Fibroblast of peridontal ligament (primary cell): ENCODE measurements at regions not wholly inside any gene's neighbourhood (a gene's known extent, or its start where the extent isn't known, plus 50 kb on each side); places are given as distances from the start of the nearest gene placed in this dataset.

Source experiments
- DNase-seq: peaks from one replicate; pipeline ENCODE4 v3.0.0-alpha.2; 2010; ENCODE audit errors: extremely low read depth

DNA sequence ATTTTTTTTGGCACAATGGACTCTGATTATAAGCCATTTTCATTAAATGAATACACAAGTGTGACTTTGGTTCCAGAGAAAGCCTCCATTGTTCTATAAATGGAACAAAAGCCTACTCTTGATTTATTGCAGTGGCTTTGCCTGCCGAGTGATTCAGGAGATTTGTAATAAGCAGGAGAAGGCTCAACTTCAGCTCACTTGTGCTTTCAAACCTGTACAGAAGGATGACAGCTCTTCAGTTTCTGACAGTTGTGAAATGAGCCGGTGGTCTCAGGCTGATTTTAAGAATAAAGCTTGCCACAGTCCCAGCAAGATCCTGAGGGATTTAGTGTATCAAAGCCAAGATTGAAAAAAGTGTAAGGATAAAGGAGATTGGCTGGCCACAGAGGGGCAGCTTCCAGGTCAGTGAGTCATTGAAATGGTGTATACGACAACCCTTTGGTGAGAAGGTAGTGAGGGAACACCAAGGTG is 438.8 kb upstream of the TGFBR2 start:
- DNase-seq, result no peak

GRCh38 chr3:30169487-30169886 is 436.9 kb upstream of the TGFBR2 start:
- DNase-seq, result no peak

GRCh38 chr3:30170681-30171438 is 435.5 kb upstream of the TGFBR2 start:
- no peak for DNase-seq

DNA sequence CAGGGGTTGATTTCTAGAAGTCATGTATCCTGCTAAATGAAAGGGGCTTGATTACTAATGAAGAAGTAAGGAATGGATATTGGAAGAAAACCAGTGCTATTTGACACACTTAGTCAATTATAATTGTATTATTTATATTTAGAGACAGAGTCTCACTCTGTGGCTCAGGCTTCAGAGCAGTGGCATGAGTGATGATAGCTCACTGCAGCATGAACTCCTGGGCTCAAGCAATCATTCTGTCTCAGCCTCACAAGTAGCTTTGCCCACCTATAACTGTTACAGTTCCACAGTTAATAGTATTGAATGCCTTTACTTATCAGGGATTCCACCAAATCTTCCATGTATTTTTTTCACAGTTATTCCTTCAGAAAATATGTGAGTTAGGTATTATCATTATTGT is 432.0 kb upstream of the TGFBR2 start:
- no peak for DNase-seq

DNA sequence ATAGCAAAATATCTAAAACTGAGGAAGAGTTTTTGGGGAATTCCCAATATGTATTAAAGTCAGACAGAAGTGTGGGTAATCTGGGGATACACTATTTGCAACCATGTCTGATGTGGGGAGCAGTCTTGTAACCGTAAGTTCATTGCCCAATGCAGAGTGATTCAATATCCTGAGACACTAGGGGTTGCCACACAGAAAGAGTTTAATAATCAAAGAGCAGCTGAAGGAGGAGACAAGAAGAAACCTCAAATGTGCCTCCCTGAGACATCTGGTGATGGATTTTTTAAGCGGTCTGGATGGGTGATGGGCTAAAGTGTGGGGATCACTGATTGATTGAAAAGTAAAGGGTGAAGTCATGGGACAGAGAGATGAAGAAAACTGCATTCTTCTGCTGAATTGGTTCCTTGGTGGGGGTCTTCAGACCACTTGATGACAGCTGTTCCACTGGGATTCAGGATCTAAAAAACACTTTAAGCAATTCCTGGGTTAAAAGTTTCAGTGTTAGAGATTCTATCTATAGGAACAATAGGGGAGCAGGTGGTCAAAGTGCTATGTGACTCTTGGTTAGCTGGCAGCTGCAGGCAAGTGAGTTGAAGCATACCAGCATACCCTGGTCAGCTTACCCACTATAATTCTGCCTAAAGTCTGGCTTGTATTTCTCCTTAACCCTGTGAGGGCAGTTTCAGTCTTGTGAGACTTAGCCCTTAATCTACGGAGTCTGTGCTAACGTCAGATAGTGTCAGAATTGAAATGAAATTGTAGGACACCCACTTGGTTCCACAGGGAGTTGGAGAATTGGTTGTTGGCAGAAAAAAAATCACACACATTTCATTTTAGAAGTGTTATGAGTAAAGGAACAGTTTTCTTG is 425.9 kb upstream of the TGFBR2 start:
- peak; percentile 36 for DNase-seq

DNA sequence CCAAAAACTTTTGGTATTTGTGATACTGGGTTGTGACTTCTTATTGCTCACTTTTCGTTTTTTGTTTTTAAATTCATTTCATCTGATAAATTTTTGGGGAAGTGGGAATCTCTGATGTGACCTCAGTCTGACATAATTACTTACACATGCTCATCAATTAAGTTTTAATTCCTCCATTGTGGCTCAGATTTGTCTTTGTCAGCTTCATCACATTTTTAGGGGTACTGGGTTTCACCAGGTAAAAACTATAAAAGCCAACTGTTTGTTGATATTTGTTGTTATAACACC is 425.3 kb upstream of the TGFBR2 start:
- DNase-seq, result no peak

DNA sequence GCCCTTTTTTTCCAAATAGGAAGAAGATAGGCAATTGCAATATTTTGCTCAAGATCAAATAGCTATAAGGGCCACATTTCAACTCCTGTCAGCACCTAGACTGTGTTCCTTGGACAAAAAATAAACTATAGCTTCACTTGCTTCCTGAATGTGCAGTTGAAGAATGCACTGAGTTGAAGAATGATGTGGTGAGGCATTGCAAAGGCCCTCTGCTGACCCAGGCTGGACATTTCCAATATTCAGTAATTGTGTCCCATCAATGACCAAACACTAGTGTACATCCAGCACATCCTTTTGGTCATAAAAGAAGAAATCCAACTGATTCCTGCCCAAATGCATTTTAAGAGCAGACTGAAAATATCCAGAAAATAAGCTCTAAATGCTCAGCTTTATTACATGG is 424.8 kb upstream of the TGFBR2 start:
- no peak for DNase-seq

DNA sequence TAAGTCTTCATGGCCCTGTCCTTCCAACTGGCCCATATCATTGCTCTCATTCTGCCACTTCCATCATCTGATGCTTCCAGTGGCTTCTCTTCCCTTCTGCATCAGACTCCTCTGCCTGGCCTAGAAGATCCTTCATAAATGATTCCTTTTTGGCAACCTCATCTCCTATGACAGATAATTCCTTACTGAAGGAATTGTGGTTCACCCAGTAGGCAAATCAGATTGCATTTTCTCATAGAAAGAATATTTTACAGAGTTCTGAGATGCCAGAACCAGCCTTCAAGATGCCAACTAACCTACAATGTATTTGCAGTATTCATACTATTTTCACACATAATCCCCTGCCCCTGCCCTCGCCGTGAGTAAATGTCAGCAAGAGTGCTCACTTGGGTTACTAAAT is 423.0 kb upstream of the TGFBR2 start:
- no peak for DNase-seq

GRCh38 chr3:30184091-30184810 is 422.1 kb upstream of the TGFBR2 start:
- no peak for DNase-seq

GRCh38 chr3:30185872-30186271 is 420.5 kb upstream of the TGFBR2 start:
- no peak for DNase-seq

DNA sequence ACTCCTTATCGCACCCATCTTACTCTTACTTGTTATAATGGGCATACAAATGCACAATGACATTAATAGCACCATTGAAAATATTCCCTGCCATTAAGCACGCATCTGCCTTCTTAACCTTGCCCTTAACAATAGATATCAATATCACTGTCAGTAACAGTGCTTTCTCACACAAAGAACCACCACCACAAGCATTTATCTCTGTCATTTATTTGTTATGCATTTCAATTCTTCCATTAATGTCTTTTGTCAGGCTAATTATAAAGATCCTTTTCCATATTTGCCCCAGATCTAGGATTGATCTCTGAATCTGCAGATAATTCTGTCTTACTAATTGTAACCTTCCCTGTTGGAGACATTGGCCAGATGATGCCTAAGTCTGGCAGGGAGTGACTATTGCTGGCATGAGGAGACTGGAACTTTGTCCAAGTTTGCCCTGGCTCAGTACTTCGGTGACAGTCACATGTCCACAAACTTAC is 419.6 kb upstream of the TGFBR2 start:
- no peak for DNase-seq

DNA sequence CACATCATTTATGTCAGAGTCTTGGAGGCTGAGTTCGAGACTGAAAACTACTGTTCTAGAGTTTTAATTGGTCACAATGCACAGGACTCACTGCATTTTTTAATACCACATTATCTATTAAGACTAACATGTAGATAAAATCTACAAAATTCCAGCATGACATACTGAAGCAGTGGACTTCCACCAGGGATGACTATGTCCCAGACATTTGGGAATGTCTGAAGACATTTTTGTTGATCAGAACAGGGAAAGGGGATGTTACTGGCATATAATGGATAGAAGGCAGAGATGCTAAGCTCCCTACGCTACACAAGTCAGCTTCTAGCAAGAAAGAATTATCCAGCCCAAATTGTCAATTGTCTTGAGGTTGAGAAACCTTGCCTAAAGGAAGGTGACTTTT is 419.0 kb upstream of the TGFBR2 start:
- DNase-seq, result no peak

GRCh38 chr3:30188713-30189112 is 417.7 kb upstream of the TGFBR2 start:
- DNase-seq, result no peak

DNA sequence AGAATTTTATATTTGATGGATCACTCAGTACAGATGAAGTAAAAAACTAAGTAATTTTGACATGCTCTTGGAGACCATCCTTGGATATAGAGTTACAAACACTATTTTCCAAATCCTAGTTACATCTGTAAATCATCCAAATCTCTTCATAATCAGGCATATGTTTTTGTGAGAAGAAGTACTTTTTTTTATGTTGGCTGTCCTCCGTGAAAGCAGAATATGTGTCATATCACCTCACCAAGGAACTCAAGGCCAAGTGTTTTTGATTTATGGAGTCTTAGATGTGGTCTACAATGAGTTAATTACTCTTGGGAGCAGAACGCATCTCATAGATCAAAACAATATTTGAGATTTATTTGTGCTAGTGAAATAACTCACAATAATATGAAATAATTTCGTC is 416.5 kb upstream of the TGFBR2 start:
- no peak for DNase-seq

DNA sequence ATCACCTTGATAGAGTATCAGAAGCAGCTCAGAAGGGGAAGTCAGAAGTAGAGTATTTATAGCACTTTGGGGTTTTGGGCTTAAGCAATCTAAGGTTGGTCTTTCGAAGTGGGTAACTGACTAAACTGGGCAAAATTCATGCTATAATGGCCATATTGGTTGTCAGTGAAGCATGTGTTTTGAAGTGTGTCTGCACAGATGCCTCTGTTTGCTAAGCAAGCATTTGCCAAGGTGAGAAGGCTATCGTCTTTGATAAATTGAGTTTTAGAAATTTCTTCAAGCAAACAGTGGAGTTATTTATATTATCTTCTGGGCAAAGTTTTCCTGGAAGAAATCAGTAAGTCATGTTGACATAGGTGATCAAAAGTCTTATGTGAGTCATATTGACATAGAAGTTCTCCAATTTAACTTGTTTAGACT is 412.8 kb upstream of the TGFBR2 start:
- DNase-seq, result no peak

GRCh38 chr3:30195352-30195751 is 411.0 kb upstream of the TGFBR2 start:
- no peak for DNase-seq

DNA sequence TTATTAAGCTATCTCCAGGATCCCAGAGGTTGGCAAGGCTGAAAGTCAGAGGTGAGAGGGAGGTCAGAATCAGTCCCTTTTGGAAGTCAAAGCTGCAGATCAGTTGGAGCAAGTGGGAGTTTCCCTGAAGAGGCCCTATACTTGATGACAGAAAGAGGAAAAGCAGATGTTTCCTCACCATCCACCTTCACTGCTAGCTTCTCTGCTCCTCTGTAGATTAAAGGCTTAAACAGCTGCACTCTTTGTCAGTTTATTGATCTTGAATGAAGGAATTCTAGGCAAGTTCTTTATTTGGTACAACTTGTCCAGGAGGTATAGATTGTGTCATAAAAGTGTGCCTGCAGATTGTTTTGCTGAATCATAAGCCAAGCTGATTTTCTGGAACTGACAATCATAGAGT is 408.2 kb upstream of the TGFBR2 start:
- no peak for DNase-seq

GRCh38 chr3:30199096-30199759 is 407.2 kb upstream of the TGFBR2 start:
- DNase-seq, result peak; percentile 75

DNA sequence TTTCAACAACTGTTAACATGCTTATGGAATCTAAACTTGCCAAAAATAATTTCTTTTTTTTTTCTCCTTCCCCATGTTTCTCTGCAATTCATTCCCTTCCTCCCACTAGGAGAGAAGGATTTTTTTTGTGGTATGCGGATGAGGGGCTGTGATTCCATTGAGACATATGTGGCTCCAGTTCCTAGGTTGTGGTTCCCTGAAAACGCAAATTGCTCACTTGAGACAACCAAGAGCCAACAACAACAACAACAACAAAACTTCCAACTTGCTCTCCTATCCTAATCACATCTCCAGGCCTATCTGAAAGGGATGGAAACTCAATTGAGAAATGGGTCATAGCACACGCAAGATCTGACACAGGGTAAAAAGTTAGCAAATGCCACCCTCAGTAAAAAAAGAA is 406.5 kb upstream of the TGFBR2 start:
- DNase-seq, result no peak

- no peak for DNase-seq
These were observed 404.7 kb upstream of the TGFBR2 start for GRCh38 chr3:30201715-30202114.

GRCh38 chr3:30203301-30203700 is 403.1 kb upstream of the TGFBR2 start:
- peak; percentile 51 for DNase-seq

DNA sequence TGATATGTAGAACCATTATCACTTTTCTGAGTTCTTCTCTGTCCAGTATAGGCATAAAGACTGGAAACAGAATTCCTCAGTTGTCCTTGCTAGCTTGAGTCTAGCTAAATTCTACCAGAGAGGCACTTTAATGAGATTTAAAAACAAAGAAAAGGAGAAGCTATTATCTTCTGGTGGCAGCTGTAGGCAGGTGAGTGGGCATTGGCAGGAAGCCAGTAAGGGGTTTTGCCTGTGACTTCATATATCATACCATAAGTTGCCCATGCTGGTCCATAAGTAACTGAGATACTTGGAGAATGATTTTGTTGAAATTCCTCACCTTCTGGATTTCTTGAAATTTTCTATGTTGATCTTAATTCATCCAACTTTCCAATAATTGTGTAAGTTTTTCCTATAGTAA is 402.3 kb upstream of the TGFBR2 start:
- no peak for DNase-seq
